ENCODE measurements at regions not wholly inside any gene's neighbourhood (a gene's known extent, or its start where the extent isn't known, plus 50 kb on each side); places are given as distances from the start of the nearest gene placed in this dataset.

GRCh38 chr13:28582225-28582891, 76.6 kb upstream of the POMP start:
- 86% methylated on average over 9 of the region's 9 CpGs; no CpG with 5 or more reads in 1 of the 2 experiments for WGBS, 2 experiments (ENCODE audit: extremely low coverage in 1 of 2, insufficient coverage in 1 of 2, insufficient read length in 1 of 2, insufficient replicate concordance in 2 of 2, low coverage in 1 of 2, low lambda C conversion rate in 2 of 2, missing lambda C conversion rate in 1 of 2)
- TF ChIP-seq RXRA (IDR thresholded peaks at IDR 0.05; ENCODE audit: insufficient read depth, low read depth, low read length) (no peak), CHD1 (IDR thresholded peaks at IDR 0.05; ENCODE audit: low read depth, low read length) (no peak), NANOG (IDR thresholded peaks at IDR 0.05; ENCODE audit: insufficient read depth, low read depth, low read length, poor library complexity, severe bottlenecking) (no peak), POLR2AphosphoS5 (IDR thresholded peaks at IDR 0.05; ENCODE audit: low read depth, low read length) (no peak), RNF2 (IDR thresholded peaks at IDR 0.05; ENCODE audit: borderline replicate concordance, low read depth, low read length, missing control alignments, poor library complexity, severe bottlenecking) (no peak), SIRT6 (IDR thresholded peaks at IDR 0.05; ENCODE audit: low read length) (no peak), TCF12 (IDR thresholded peaks at IDR 0.05; ENCODE audit: low read depth, low read length) (no peak)

More at GRCh38 chr13:28582225-28582891, 76.6 kb upstream of the POMP start:
- CTCF ChIA-PET (ENCODE audit: partially characterized antibody) = no interaction called here
- FAIRE-seq (no peak), DNase-seq (ENCODE audit: low read depth in 1 of 2, low spot score in 2 of 2) (no peak)
- H3K9me3 ChIP-seq (ENCODE audit: insufficient read depth in 2 of 2, low read depth in 1 of 2, low read length in 1 of 2) = no peaks in the 10 kb centered on the region
- H3K23ac ChIP-seq (ENCODE audit: insufficient read length) = no peak overlapping the region
- H3K27me3 ChIP-seq (replicated peaks in 1 of 4; ENCODE audit: control insufficient read depth in 3 of 4, extremely low read depth in 1 of 4, insufficient read depth in 3 of 4, low read length in 3 of 4) = no peaks in the 10 kb centered on the region; a peak in 2 of 7 replicates
- no peak overlapping the region for H3K4me3 ChIP-seq (ENCODE audit: extremely low read depth in 1 of 4, insufficient read depth in 2 of 4, low read depth in 3 of 4, low read length in 4 of 4)
- H2BK12ac ChIP-seq (ENCODE audit: low read depth, low read length) = peak overlapping the region; percentile 77; the same call in 1 of the 2 replicates
- H4K8ac ChIP-seq (ENCODE audit: extremely low read depth, insufficient read depth, low read length) = no peak overlapping the region
- H2AK5ac ChIP-seq (ENCODE audit: low read depth, low read length) = peak overlapping the region; percentile 32; the same call in 1 of the 2 replicates
- no peak overlapping the region for H3K14ac ChIP-seq (ENCODE audit: insufficient read length)
- no peak overlapping the region for H4K91ac ChIP-seq (replicated peaks; ENCODE audit: insufficient read length, low read length)
- H3K27ac ChIP-seq (ENCODE audit: low read depth, low read length) = no peak overlapping the region
- H3K4me2 ChIP-seq (ENCODE audit: insufficient read depth in 1 of 2, low read depth in 2 of 2, low read length in 2 of 2) = no peak overlapping the region
- H2BK120ac ChIP-seq (replicated peaks; ENCODE audit: low read depth, low read length) = no peak overlapping the region
- no peak overlapping the region for H2BK20ac ChIP-seq (ENCODE audit: low read length)
- H4K20me1 ChIP-seq (replicated peaks in 1 of 2; ENCODE audit: control insufficient read depth in 1 of 2, insufficient read depth in 2 of 2, low read length in 2 of 2) = no peaks in the 10 kb centered on the region
- no peaks in the 10 kb centered on the region for H3K23me2 ChIP-seq (ENCODE audit: low read depth, low read length)
- H3K79me1 ChIP-seq (ENCODE audit: low read depth, low read length) = no peaks in the 10 kb centered on the region
- H3K56ac ChIP-seq (replicated peaks; ENCODE audit: insufficient read length, low read depth, low read length) = no peak overlapping the region
- peaks cover 0 to 12% (median 7%) of the 10 kb centered on the region in 4 experiments; a peak in 5 of 7 replicates for H3K4me1 ChIP-seq (replicated peaks in 1 of 4; ENCODE audit: control insufficient read depth in 3 of 4, insufficient read depth in 4 of 4, low read length in 3 of 4)
- H2BK5ac ChIP-seq (ENCODE audit: low read depth, low read length) = no peak overlapping the region; the same call in 1 of the 2 replicates
- POLR2A ChIA-PET (ENCODE audit: partially characterized antibody) = no interaction called here
- no peak overlapping the region for H4K5ac ChIP-seq (ENCODE audit: insufficient read length, low read depth, low read length)
- no peak overlapping the region for H3K18ac ChIP-seq (ENCODE audit: extremely low read depth, low read length)
- no peaks in the 10 kb centered on the region for H3K79me2 ChIP-seq (ENCODE audit: control insufficient read depth in 1 of 2, insufficient read depth in 2 of 2, low read length in 2 of 2)
- no peak overlapping the region for H2BK15ac ChIP-seq (ENCODE audit: low read length)
- H2AFZ ChIP-seq (ENCODE audit: low read length) = no peak overlapping the region
- H3K36me3 ChIP-seq (ENCODE audit: control insufficient read depth in 2 of 4, insufficient read depth in 4 of 4, low read length in 3 of 4) = no peaks in the 10 kb centered on the region
- no peak overlapping the region for H3K9ac ChIP-seq (replicated peaks in 1 of 4; ENCODE audit: extremely low read depth in 1 of 4, low read depth in 3 of 4, low read length in 3 of 4)
- no peak overlapping the region for H3K4ac ChIP-seq (replicated peaks; ENCODE audit: insufficient read length, low read depth, low read length)
